Liver (tissue), 8 donors: ENCODE measurements at regions not wholly inside any gene's neighbourhood (a gene's known extent, or its start where the extent isn't known, plus 50 kb on each side); places are given as distances from the start of the nearest gene placed in this dataset.

ENCODE experiments used
- DNase-seq: peaks from one replicate; pipeline ENCODE4 v3.0.0-alpha.2; 2017; ENCODE audit warnings: low spot score
- H3K27ac ChIP-seq, 2 donors: one replicate each; pipeline ENCODE4 v1.7.0; 2013; ENCODE audit warnings: inconsistent platforms in 2 of 2, low read length in 2 of 2, control low read depth in 1 of 2, low read depth in 1 of 2, mild to moderate bottlenecking in 1 of 2
- H3K27me3 ChIP-seq, 4 donors: one replicate each; pipeline versions ENCODE4 v1.6.1 to v1.7.0; 2013; ENCODE audit warnings: low read length in 3 of 4, inconsistent platforms in 1 of 4, mild to moderate bottlenecking in 1 of 4, moderate library complexity in 1 of 4; ENCODE audit not compliant: control insufficient read depth in 4 of 4, insufficient read depth in 4 of 4
- H3K36me3 ChIP-seq, 4 donors: one replicate each; pipeline versions ENCODE4 v1.6.1 to v1.7.0; 2013; ENCODE audit warnings: low read length in 3 of 4, mild to moderate bottlenecking in 3 of 4, low read depth in 1 of 4, moderate library complexity in 1 of 4; ENCODE audit not compliant: control insufficient read depth in 4 of 4, insufficient read depth in 3 of 4
- H3K4me1 ChIP-seq, 4 donors: one replicate each; pipeline versions ENCODE4 v1.6.1 to v1.7.0; 2013; ENCODE audit warnings: low read length in 3 of 4, mild to moderate bottlenecking in 3 of 4, moderate library complexity in 1 of 4; ENCODE audit not compliant: control insufficient read depth in 4 of 4, insufficient read depth in 4 of 4
- H3K4me3 ChIP-seq, 3 donors: one replicate each; pipeline versions ENCODE4 v1.6.1 to v1.7.0; 2013; ENCODE audit warnings: low read length in 3 of 3, control low read depth in 1 of 3, low read depth in 1 of 3, mild to moderate bottlenecking in 1 of 3
- H3K9ac ChIP-seq, 2 donors: one replicate each; pipeline ENCODE4 v1.7.0; 2013; ENCODE audit warnings: low read length in 2 of 2, mild to moderate bottlenecking in 2 of 2, moderate library complexity in 2 of 2, control low read depth in 1 of 2, low read depth in 1 of 2
- H3K9me3 ChIP-seq, 4 donors: one replicate each; pipeline versions ENCODE4 v1.6.1 to v1.7.0; 2013; ENCODE audit warnings: low read length in 3 of 4; ENCODE audit not compliant: control insufficient read depth in 4 of 4
- EGR1 ChIP-seq, 2 donors: IDR thresholded peaks; 2 replicates each; pipeline ENCODE4 v1.6.1; 2016 to 2018; ENCODE audit warnings: antibody characterized with exemption in 2 of 2, low read depth in 2 of 2
- FOXA1 ChIP-seq: IDR thresholded peaks from 2 replicates; pipeline ENCODE4 v1.6.1; 2016; ENCODE audit warnings: antibody characterized with exemption
- FOXA2 ChIP-seq: IDR thresholded peaks from 2 replicates; pipeline ENCODE4 v1.6.1; 2016; ENCODE audit warnings: antibody characterized with exemption
- GABPA ChIP-seq, 2 donors: IDR thresholded peaks in 1 of 2; conservative IDR thresholded peaks in 1 of 2; 2 replicates each; pipeline ENCODE4 v1.6.1; 2016; ENCODE audit warnings: antibody characterized with exemption in 2 of 2, mild to moderate bottlenecking in 1 of 2, moderate library complexity in 1 of 2
- HNF4A ChIP-seq, 2 donors: conservative IDR thresholded peaks; 2 replicates each; pipeline ENCODE4 v1.6.1; 2016; ENCODE audit warnings: antibody characterized with exemption in 2 of 2, mild to moderate bottlenecking in 2 of 2
- HNF4G ChIP-seq: IDR thresholded peaks from 2 replicates; pipeline ENCODE4 v1.6.1; 2016; ENCODE audit warnings: antibody characterized with exemption
- JUND ChIP-seq, 2 donors: IDR thresholded peaks; 2 replicates each; pipeline ENCODE4 v1.6.1; 2016; ENCODE audit warnings: antibody characterized with exemption in 2 of 2
- MAX ChIP-seq: IDR thresholded peaks from 2 replicates; pipeline ENCODE4 v1.6.1; 2016; ENCODE audit warnings: antibody characterized with exemption
- NR2F2 ChIP-seq: IDR thresholded peaks from 2 replicates; pipeline ENCODE4 v1.6.1; 2016; ENCODE audit warnings: antibody characterized with exemption
- RAD21 ChIP-seq, 2 donors: IDR thresholded peaks; 2 replicates each; pipeline ENCODE4 v1.6.1; 2016; ENCODE audit warnings: antibody characterized with exemption in 2 of 2, mild to moderate bottlenecking in 2 of 2
- REST ChIP-seq: IDR thresholded peaks from 2 replicates; pipeline ENCODE4 v1.6.1; 2016; ENCODE audit warnings: antibody characterized with exemption, mild to moderate bottlenecking
- RXRA ChIP-seq, 2 donors: IDR thresholded peaks; 2 replicates each; pipeline ENCODE4 v1.6.1; 2017 to 2018; ENCODE audit warnings: antibody characterized with exemption in 2 of 2, mild to moderate bottlenecking in 1 of 2
- SP1 ChIP-seq: IDR thresholded peaks from 2 replicates; pipeline ENCODE4 v1.6.1; 2018; ENCODE audit warnings: antibody characterized with exemption, mild to moderate bottlenecking
- TAF1 ChIP-seq: conservative IDR thresholded peaks from 2 replicates; pipeline ENCODE4 v1.6.1; 2016; ENCODE audit warnings: antibody characterized with exemption, mild to moderate bottlenecking
- YY1 ChIP-seq: IDR thresholded peaks from 2 replicates; pipeline ENCODE4 v1.6.1; 2016; ENCODE audit warnings: antibody characterized with exemption, mild to moderate bottlenecking
- ZBTB33 ChIP-seq: IDR thresholded peaks from 2 replicates; pipeline ENCODE4 v1.6.1; 2016; ENCODE audit warnings: antibody characterized with exemption
- WGBS: extraction: QIAGEN DNeasy Blood & Tissue Kit; methylation state at CpG from one replicate; pipeline ENCODE4 v1.1.7; 2013; 5-methylcytosine and 5-hydroxymethylcytosine counted together
- TF ChIP-seq, protein P1 (sequence below): fragments of 150-350 bp; IDR thresholded peaks from 2 replicates; pipeline ENCODE4 v1.5.1; 2017; ENCODE audit warnings: improper control_type of control experiment, low read depth, low read length; ENCODE audit not compliant: missing input control
- TF ChIP-seq, protein P2 (sequence below): IDR thresholded peaks from 2 replicates; pipeline ENCODE4 v1.6.1; 2016; ENCODE audit warnings: antibody characterized with exemption
- donor health status: healthy.
- donor health status: healthy.
- donor health status: healthy.
- donor health status: healthy.
- donor health status: healthy.

DNA sequence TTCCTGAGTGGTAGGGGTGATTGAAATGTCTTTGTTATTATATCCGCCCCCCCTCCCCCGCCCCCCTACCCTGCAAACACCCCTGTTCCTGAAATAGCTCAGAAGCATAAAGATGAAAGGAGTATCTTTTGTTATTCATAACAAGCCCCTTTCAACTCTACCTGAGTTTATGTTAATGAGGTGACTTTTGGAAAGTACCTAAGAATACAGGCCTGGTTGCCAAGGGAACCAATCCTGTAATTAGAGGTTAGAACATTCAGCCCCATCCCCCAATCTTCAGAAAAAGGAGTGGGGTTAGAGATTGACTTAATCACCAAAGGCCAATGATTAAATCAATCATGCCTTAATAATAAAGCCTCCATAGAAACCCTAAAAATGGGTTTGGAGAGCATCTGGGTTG is 979.2 kb upstream of the GJE1 start:
- Histone ChIP-seq H3K27ac (no peak overlapping the region), H3K4me3 (no peak overlapping the region), H3K9ac (no peak overlapping the region), H3K9me3 (no peaks in the 10 kb centered on the region), H3K4me1 (peaks cover 0 to 6% (median 2%) of the 10 kb centered on the region in 4 donors), H3K27me3 (no peaks in the 10 kb centered on the region), H3K36me3 (no peaks in the 10 kb centered on the region)
- DNase-seq, result no peak
- TF ChIP-seq ZBTB33 (no peak), TAF1 (no peak), FOXA1 (no peak), YY1 (no peak), RXRA (IDR thresholded peaks at IDR 0.05) (no peak)
- WGBS, result 79% methylated on average over 2 of the region's 2 CpGs

DNA sequence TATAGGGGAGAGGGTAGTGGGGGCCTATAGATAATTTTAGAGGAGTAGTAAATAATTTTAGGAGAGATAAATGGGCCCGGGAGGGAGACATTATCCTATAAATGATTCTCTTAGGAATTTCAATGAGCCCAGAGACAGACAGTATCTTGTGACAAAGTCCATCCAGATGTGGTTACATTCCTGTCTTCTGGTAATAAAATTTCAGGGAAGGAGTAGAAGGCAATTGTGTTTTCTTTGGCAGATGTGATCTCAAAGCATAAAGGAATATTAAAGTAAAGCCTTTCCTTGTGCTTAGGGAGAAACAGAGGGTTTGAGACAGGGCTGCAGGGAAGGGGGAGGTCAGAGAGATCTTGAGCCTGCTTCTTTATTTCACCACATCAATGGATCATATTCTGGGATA is 979.8 kb upstream of the GJE1 start:
- 60% methylated on average over 1 of the region's 1 CpG for WGBS
- no peak overlapping the region for H3K27ac ChIP-seq
- no peak overlapping the region for H3K9ac ChIP-seq
- DNase-seq, result no peak
- peaks cover 0 to 6% (median 2%) of the 10 kb centered on the region in 4 donors for H3K4me1 ChIP-seq
- TF ChIP-seq NR2F2, result no peak
- TF ChIP-seq HNF4G, result no peak
- TF ChIP-seq SP1, result no peak
- TF ChIP-seq EGR1 (IDR thresholded peaks at IDR 0.05; ENCODE audit: low read depth in 2 of 2), result no peak
- TF ChIP-seq, protein P1, sequence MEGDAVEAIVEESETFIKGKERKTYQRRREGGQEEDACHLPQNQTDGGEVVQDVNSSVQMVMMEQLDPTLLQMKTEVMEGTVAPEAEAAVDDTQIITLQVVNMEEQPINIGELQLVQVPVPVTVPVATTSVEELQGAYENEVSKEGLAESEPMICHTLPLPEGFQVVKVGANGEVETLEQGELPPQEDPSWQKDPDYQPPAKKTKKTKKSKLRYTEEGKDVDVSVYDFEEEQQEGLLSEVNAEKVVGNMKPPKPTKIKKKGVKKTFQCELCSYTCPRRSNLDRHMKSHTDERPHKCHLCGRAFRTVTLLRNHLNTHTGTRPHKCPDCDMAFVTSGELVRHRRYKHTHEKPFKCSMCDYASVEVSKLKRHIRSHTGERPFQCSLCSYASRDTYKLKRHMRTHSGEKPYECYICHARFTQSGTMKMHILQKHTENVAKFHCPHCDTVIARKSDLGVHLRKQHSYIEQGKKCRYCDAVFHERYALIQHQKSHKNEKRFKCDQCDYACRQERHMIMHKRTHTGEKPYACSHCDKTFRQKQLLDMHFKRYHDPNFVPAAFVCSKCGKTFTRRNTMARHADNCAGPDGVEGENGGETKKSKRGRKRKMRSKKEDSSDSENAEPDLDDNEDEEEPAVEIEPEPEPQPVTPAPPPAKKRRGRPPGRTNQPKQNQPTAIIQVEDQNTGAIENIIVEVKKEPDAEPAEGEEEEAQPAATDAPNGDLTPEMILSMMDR, result no peak
- no peak for TF ChIP-seq RAD21 (IDR thresholded peaks at IDR 0.05)
- TF ChIP-seq TAF1, result no peak
- no peak for TF ChIP-seq FOXA1
- TF ChIP-seq RXRA (IDR thresholded peaks at IDR 0.05), result no peak
- no peak for TF ChIP-seq GABPA (IDR thresholded peaks at IDR 0.05 in 1 of 2, conservative IDR thresholded peaks at IDR 0.05 in 1 of 2)
- TF ChIP-seq ZBTB33, result no peak
- no peak for TF ChIP-seq MAX
- TF ChIP-seq HNF4A (conservative IDR thresholded peaks at IDR 0.05), result no peak
- TF ChIP-seq JUND (IDR thresholded peaks at IDR 0.05), result no peak
- no peak for TF ChIP-seq FOXA2
- TF ChIP-seq REST, result no peak
- TF ChIP-seq, protein P2, sequence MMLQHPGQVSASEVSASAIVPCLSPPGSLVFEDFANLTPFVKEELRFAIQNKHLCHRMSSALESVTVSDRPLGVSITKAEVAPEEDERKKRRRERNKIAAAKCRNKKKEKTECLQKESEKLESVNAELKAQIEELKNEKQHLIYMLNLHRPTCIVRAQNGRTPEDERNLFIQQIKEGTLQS, result no peak
- TF ChIP-seq YY1, result no peak
- H3K9me3 ChIP-seq, result no peaks in the 10 kb centered on the region
- no peaks in the 10 kb centered on the region for H3K27me3 ChIP-seq
- no peaks in the 10 kb centered on the region for H3K36me3 ChIP-seq
- H3K4me3 ChIP-seq, result no peak overlapping the region
